ENCODE measurements at regions not wholly inside any gene's neighbourhood (a gene's known extent, or its start where the extent isn't known, plus 50 kb on each side); places are given as distances from the start of the nearest gene placed in this dataset.
"Not testable (repeated sequence)": the region's sequence is repeated elsewhere in the genome, so short reads cannot be mapped to it uniquely, and the experiment has no call there.

GRCh38 chr14:56063131-56063530 lies 55.1 kb upstream of the PELI2 start:
- no peaks in the 10 kb centered on the region for H3K27me3 Mint-ChIP-seq
- H3K9me3 Mint-ChIP-seq (ENCODE audit: low read depth): no peaks in the 10 kb centered on the region

DNA sequence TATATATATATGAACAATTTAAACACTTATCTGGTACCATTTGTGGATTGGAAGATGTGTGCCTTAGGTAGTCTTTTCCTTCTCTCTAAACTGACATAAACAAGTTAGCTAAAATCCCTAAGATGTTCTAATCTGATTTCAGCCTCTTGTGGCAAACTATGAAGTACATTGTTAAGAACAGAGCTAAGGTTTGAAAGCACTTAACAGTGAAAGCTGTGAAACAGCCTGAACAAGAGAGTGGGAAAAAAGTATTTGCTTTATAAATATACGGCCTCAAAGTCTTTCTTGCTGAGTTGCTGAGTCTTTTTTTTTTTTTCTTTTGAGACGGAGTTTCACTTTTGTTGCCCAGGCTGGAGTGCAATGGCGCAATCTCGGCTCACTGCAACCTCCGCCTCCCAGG lies 53.7 kb upstream of the PELI2 start:
- TF ChIP-seq CTCF (IDR thresholded peaks at IDR 0.05; ENCODE audit: unreplicated experiment): no peak
- Mint-ChIP-seq H3K4me1 (ENCODE audit: low read depth) (no peaks in the 10 kb centered on the region), H3K4me3 (ENCODE audit: low read depth) (no peak overlapping the region), H3K27ac (no peak overlapping the region), H3K36me3 (ENCODE audit: insufficient read depth) (no peaks in the 10 kb centered on the region), H3K9me3 (ENCODE audit: low read depth) (no peaks in the 10 kb centered on the region), H3K27me3 (no peaks in the 10 kb centered on the region)
- DNase-seq (ENCODE audit: low spot score, unreplicated experiment): no peak

More at GRCh38 chr14:56063131-56063530, 55.1 kb upstream of the PELI2 start:
- DNase-seq (ENCODE audit: low spot score, unreplicated experiment): no peak
- no peak overlapping the region for H3K4me3 Mint-ChIP-seq (ENCODE audit: low read depth)
- no peak for TF ChIP-seq CTCF (IDR thresholded peaks at IDR 0.05; ENCODE audit: unreplicated experiment)
- peaks cover 4% of the 10 kb centered on the region for H3K4me1 Mint-ChIP-seq (ENCODE audit: low read depth)
- no peaks in the 10 kb centered on the region for H3K36me3 Mint-ChIP-seq (ENCODE audit: insufficient read depth)
- H3K27ac Mint-ChIP-seq: no peak overlapping the region

DNA sequence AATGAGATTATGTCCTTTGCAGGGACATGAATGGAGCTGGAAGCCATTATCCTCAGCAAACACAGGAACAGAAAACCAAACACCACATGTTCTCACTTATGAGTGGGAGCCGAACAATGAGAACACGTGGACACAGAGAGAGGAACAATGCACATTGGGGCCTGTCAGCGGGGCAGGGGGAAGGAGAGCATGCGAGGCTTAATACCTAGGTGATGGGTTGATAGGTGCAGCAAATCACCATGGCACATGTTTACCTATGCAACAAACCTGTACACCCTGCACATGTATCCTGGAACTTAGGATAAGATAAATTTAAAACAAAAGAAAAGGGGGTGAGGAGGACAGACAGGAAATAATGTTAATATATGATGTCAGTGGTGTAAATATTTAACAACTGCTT lies 53.0 kb upstream of the PELI2 start:
- H3K9me3 Mint-ChIP-seq (ENCODE audit: low read depth); H3K4me1 Mint-ChIP-seq (ENCODE audit: low read depth); H3K36me3 Mint-ChIP-seq (ENCODE audit: insufficient read depth); DNase-seq (ENCODE audit: low spot score, unreplicated experiment); H3K27ac Mint-ChIP-seq; H3K27me3 Mint-ChIP-seq; H3K4me3 Mint-ChIP-seq (ENCODE audit: low read depth): not testable (repeated sequence)

DNA sequence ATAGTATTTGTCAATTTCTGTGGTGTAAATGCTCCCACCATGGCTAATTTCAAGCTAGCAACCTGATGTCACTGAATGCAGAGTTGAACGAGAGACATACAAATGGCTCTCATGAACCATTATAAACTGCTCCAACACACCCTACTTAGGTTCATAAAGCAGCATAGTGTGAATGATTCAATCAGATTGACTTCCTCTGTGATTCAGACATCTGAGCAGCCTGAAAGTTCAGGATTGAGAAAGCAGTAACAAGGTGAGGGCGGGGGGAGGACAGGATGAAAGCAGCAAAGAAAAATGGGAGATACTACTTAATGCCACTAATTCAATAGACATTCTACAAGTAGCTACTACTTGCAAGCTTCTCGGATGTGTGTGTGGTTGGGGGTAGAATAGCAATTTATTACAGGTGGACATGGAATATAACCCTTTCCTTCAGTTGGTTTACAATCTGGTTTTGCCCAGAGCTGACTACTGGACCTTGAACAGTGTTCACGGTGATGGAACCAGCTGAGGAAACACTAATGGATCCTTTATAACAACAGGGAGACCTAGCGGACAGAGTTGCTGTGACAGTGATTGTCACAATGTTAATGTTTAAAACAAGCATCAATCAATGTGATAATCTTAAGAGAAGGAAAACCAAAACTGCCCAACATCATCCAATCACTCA lies 52.5 kb upstream of the PELI2 start:
- no peak for TF ChIP-seq CTCF (IDR thresholded peaks at IDR 0.05; ENCODE audit: unreplicated experiment)
- Mint-ChIP-seq H3K9me3 (ENCODE audit: low read depth) (no peaks in the 10 kb centered on the region), H3K36me3 (ENCODE audit: insufficient read depth) (no peaks in the 10 kb centered on the region), H3K4me3 (ENCODE audit: low read depth) (no peak overlapping the region), H3K4me1 (ENCODE audit: low read depth) (no peaks in the 10 kb centered on the region), H3K27me3 (no peaks in the 10 kb centered on the region), H3K27ac (no peak overlapping the region)
- DNase-seq (ENCODE audit: low spot score, unreplicated experiment): no peak

Data from progenitor cell of endocrine pancreas (in vitro differentiated cells).